ENCODE measurements at regions not wholly inside any gene's neighbourhood (a gene's known extent, or its start where the extent isn't known, plus 50 kb on each side); places are given as distances from the start of the nearest gene placed in this dataset.

GRCh38 chr9:17846948-17847655 lies 268.2 kb downstream of the SH3GL2 start:
- Mint-ChIP-seq H3K27ac (no peak overlapping the region), H3K36me3 (ENCODE audit: low read depth) (no peaks in the 10 kb centered on the region), H3K4me3 (no peak overlapping the region), H3K9me3 (peaks cover 7% of the 10 kb centered on the region), H3K4me1 (ENCODE audit: low read depth) (no peaks in the 10 kb centered on the region), H3K27me3 (ENCODE audit: low read depth) (peaks cover 7% of the 10 kb centered on the region)
- intact Hi-C loops (cut with micrococcal nuclease), result no loop called here
- CTCF ChIA-PET, result no interaction called here
- DNase-seq, result no peak

- no peak for DNase-seq
- Mint-ChIP-seq H3K4me3 (no peak overlapping the region), H3K27me3 (ENCODE audit: low read depth) (peaks cover 7% of the 10 kb centered on the region), H3K4me1 (ENCODE audit: low read depth) (no peaks in the 10 kb centered on the region), H3K9me3 (peaks cover 7% of the 10 kb centered on the region), H3K36me3 (ENCODE audit: low read depth) (no peaks in the 10 kb centered on the region), H3K27ac (no peak overlapping the region)
- intact Hi-C loops (cut with micrococcal nuclease), result no loop called here
- CTCF ChIA-PET, result no interaction called here
These were observed 269.0 kb downstream of the SH3GL2 start for GRCh38 chr9:17847908-17848307.

GRCh38 chr9:17852108-17852507 lies 273.2 kb downstream of the SH3GL2 start:
- intact Hi-C loops (cut with micrococcal nuclease), result no loop called here
- H3K9me3 Mint-ChIP-seq, result no peaks in the 10 kb centered on the region
- peaks cover 7% of the 10 kb centered on the region for H3K27me3 Mint-ChIP-seq (ENCODE audit: low read depth)
- no peak overlapping the region for H3K27ac Mint-ChIP-seq
- H3K4me1 Mint-ChIP-seq (ENCODE audit: low read depth), result no peaks in the 10 kb centered on the region
- DNase-seq, result no peak
- CTCF ChIA-PET, result no interaction called here
- no peaks in the 10 kb centered on the region for H3K36me3 Mint-ChIP-seq (ENCODE audit: low read depth)
- no peak overlapping the region for H3K4me3 Mint-ChIP-seq

GRCh38 chr9:17854487-17854886 lies 275.6 kb downstream of the SH3GL2 start:
- CTCF ChIA-PET, result no interaction called here
- no peaks in the 10 kb centered on the region for H3K36me3 Mint-ChIP-seq (ENCODE audit: low read depth)

GRCh38 chr9:17856995-17857394 lies 278.1 kb downstream of the SH3GL2 start:
- H3K27ac Mint-ChIP-seq, result no peak overlapping the region
- intact Hi-C loops (cut with micrococcal nuclease), result no loop called here
- CTCF ChIA-PET, result interaction anchor here (1.1 kb wide), 1 partner anchor 46 kb away, joined by 5 read pairs; no protein-coding TSS in a partner anchor
- H3K36me3 Mint-ChIP-seq (ENCODE audit: low read depth), result no peaks in the 10 kb centered on the region
- no peaks in the 10 kb centered on the region for H3K27me3 Mint-ChIP-seq (ENCODE audit: low read depth)
- no peak overlapping the region for H3K4me3 Mint-ChIP-seq
- DNase-seq, result no peak
- no peaks in the 10 kb centered on the region for H3K9me3 Mint-ChIP-seq
- no peaks in the 10 kb centered on the region for H3K4me1 Mint-ChIP-seq (ENCODE audit: low read depth)

More at GRCh38 chr9:17854487-17854886, 275.6 kb downstream of the SH3GL2 start:
- Mint-ChIP-seq H3K4me1 (ENCODE audit: low read depth) (no peaks in the 10 kb centered on the region), H3K9me3 (no peaks in the 10 kb centered on the region), H3K27me3 (ENCODE audit: low read depth) (no peaks in the 10 kb centered on the region), H3K27ac (no peak overlapping the region), H3K4me3 (no peak overlapping the region)
- DNase-seq, result no peak
- intact Hi-C loops (cut with micrococcal nuclease), result no loop called here

- Mint-ChIP-seq H3K4me1 (ENCODE audit: low read depth) (no peaks in the 10 kb centered on the region), H3K4me3 (no peak overlapping the region), H3K27me3 (ENCODE audit: low read depth) (no peaks in the 10 kb centered on the region), H3K9me3 (no peaks in the 10 kb centered on the region), H3K36me3 (ENCODE audit: low read depth) (no peaks in the 10 kb centered on the region), H3K27ac (no peak overlapping the region)
- DNase-seq, result no peak
- intact Hi-C loops (cut with micrococcal nuclease), result no loop called here
- CTCF ChIA-PET, result no interaction called here
These were observed 280.4 kb downstream of the SH3GL2 start for GRCh38 chr9:17859228-17859627.

GRCh38 chr9:17859987-17860386 lies 281.1 kb downstream of the SH3GL2 start:
- Mint-ChIP-seq H3K36me3 (ENCODE audit: low read depth) (no peaks in the 10 kb centered on the region), H3K27ac (no peak overlapping the region), H3K9me3 (no peaks in the 10 kb centered on the region), H3K27me3 (ENCODE audit: low read depth) (no peaks in the 10 kb centered on the region), H3K4me1 (ENCODE audit: low read depth) (no peaks in the 10 kb centered on the region), H3K4me3 (no peak overlapping the region)
- CTCF ChIA-PET, result interaction anchor here (0.6 kb wide), 1 partner anchor 850 kb away, joined by 3 read pairs; no protein-coding TSS in a partner anchor
- intact Hi-C loops (cut with micrococcal nuclease), result no loop called here
- no peak for DNase-seq

DNA sequence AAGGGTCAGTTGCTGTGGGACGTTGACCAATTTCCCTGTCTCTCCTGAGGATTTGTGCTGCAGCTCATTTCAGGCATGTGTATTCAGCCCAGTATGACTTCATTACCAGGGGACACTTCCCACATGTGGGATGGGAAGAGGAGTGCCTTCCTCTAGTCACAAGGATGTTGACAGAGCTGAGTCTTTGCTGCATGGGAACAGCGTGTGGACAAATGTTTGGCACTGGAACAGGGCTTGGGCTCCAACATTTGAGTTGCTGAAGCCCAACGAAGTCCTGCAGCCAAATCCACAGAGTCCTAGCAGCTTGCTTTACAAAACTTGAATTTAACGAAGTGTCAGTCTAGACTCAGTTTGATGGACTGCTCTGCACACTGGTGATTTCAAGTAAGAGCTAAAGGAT lies 283.2 kb downstream of the SH3GL2 start:
- CTCF ChIA-PET, result no interaction called here
- Mint-ChIP-seq H3K36me3 (ENCODE audit: low read depth) (no peaks in the 10 kb centered on the region), H3K9me3 (no peaks in the 10 kb centered on the region), H3K27me3 (ENCODE audit: low read depth) (no peaks in the 10 kb centered on the region), H3K27ac (no peak overlapping the region), H3K4me3 (no peak overlapping the region), H3K4me1 (ENCODE audit: low read depth) (no peaks in the 10 kb centered on the region)
- DNase-seq, result no peak
- intact Hi-C loops (cut with micrococcal nuclease), result no loop called here

DNA sequence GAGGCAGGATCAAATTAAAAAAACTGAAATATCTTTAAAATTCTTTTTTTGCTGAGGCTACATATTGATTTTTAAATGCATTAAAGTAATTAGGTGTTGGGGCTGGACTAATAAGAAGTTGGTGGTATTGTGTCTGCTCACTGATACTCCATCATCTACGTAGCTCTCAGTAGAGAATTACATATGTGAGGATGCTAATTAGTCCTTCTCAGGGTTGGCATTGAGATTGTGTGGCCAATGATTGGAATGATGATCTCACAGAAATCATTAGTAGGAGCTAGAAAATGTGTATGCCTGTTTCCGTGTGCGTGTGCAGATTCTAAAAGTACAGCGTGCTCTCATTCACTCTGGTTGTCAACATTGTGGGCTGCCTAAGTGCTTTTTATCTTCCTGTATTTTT lies 283.8 kb downstream of the SH3GL2 start:
- no peak overlapping the region for H3K4me3 Mint-ChIP-seq
- CTCF ChIA-PET, result no interaction called here
- DNase-seq, result no peak
- H3K9me3 Mint-ChIP-seq, result no peaks in the 10 kb centered on the region
- H3K36me3 Mint-ChIP-seq (ENCODE audit: low read depth), result no peaks in the 10 kb centered on the region
- no peaks in the 10 kb centered on the region for H3K27me3 Mint-ChIP-seq (ENCODE audit: low read depth)
- no peak overlapping the region for H3K27ac Mint-ChIP-seq
- intact Hi-C loops (cut with micrococcal nuclease), result no loop called here
- no peaks in the 10 kb centered on the region for H3K4me1 Mint-ChIP-seq (ENCODE audit: low read depth)

GRCh38 chr9:17863213-17863883 lies 284.5 kb downstream of the SH3GL2 start:
- CTCF ChIA-PET, result no interaction called here

GRCh38 chr9:17863924-17864323 lies 285.1 kb downstream of the SH3GL2 start:
- Mint-ChIP-seq H3K9me3 (peaks cover under 1% of the 10 kb centered on the region), H3K27me3 (ENCODE audit: low read depth) (no peaks in the 10 kb centered on the region), H3K27ac (no peak overlapping the region), H3K4me1 (ENCODE audit: low read depth) (no peaks in the 10 kb centered on the region), H3K4me3 (no peak overlapping the region), H3K36me3 (ENCODE audit: low read depth) (no peaks in the 10 kb centered on the region)
- DNase-seq, result no peak
- CTCF ChIA-PET, result no interaction called here
- intact Hi-C loops (cut with micrococcal nuclease), result no loop called here

More at GRCh38 chr9:17863213-17863883, 284.5 kb downstream of the SH3GL2 start:
- intact Hi-C loops (cut with micrococcal nuclease), result no loop called here
- Mint-ChIP-seq H3K36me3 (ENCODE audit: low read depth) (no peaks in the 10 kb centered on the region), H3K27ac (no peak overlapping the region), H3K4me1 (ENCODE audit: low read depth) (no peaks in the 10 kb centered on the region), H3K4me3 (no peak overlapping the region), H3K27me3 (ENCODE audit: low read depth) (no peaks in the 10 kb centered on the region), H3K9me3 (no peaks in the 10 kb centered on the region)
- no peak for DNase-seq

GRCh38 chr9:17864951-17865350 lies 286.1 kb downstream of the SH3GL2 start:
- Mint-ChIP-seq H3K27ac (no peak overlapping the region), H3K27me3 (ENCODE audit: low read depth) (no peaks in the 10 kb centered on the region), H3K4me1 (ENCODE audit: low read depth) (no peaks in the 10 kb centered on the region), H3K9me3 (peaks cover 1% of the 10 kb centered on the region), H3K4me3 (no peak overlapping the region), H3K36me3 (ENCODE audit: low read depth) (no peaks in the 10 kb centered on the region)
- no peak for DNase-seq
- intact Hi-C loops (cut with micrococcal nuclease), result no loop called here
- CTCF ChIA-PET, result no interaction called here

DNA sequence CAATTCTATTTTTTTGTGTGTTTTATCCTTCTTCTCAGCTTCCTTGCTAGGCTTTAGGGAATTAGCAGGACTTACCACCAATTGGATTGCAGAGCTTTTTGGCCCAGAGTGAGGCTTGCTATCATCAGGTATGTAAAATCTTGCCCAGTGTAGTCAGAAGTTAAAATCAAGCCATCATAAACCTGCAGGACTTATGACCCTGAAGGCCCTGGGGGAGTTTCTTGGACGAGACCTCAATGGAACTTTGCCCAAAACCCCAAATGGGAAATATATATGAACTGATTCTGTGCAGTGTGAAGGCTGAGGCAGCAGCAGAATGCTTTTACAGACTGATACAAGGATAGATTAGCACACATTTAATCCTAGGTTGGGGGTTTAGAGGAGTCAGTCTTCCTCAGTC lies 287.0 kb downstream of the SH3GL2 start:
- intact Hi-C loops (cut with micrococcal nuclease), result no loop called here
- no peak for DNase-seq
- CTCF ChIA-PET, result no interaction called here
- no peaks in the 10 kb centered on the region for H3K4me1 Mint-ChIP-seq (ENCODE audit: low read depth)
- H3K27ac Mint-ChIP-seq, result no peak overlapping the region
- H3K27me3 Mint-ChIP-seq (ENCODE audit: low read depth), result no peaks in the 10 kb centered on the region
- peaks cover 1% of the 10 kb centered on the region for H3K9me3 Mint-ChIP-seq
- no peaks in the 10 kb centered on the region for H3K36me3 Mint-ChIP-seq (ENCODE audit: low read depth)
- no peak overlapping the region for H3K4me3 Mint-ChIP-seq

Measured in activated naive CD4-positive, alpha-beta T cell treated with anti-CD3 and anti-CD28 coated beads for 36 hours (primary cell).